Heart left ventricle (tissue), 16 donors: ENCODE measurements at regions not wholly inside any gene's neighbourhood (a gene's known extent, or its start where the extent isn't known, plus 50 kb on each side); places are given as distances from the start of the nearest gene placed in this dataset.
"Not testable (repeated sequence)": the region's sequence is repeated elsewhere in the genome, so short reads cannot be mapped to it uniquely, and the experiment has no call there.

Experiments used
- ATAC-seq, 4 donors: fragments of 200-7000 bp; cut with Tn5 transposase; one replicate each; pipeline ENCODE4 v1.9.1; 2020 to 2022; ENCODE audit warnings: moderate library complexity in 4 of 4, mild to moderate bottlenecking in 3 of 4, moderate number of reproducible peaks in 1 of 4
- DNase-seq, 5 donors: peaks; one replicate each; pipeline ENCODE4 v3.0.0-alpha.2; 2020
- H3K27ac ChIP-seq, 12 donors: fragments of 200-600 bp; sonication (generic) in 4 of 12; one replicate each; pipeline versions ENCODE4 v1.5.0 to v1.8.0; 2016 to 2022; ENCODE audit warnings: mild to moderate bottlenecking in 2 of 12
- H3K27me3 ChIP-seq, 9 donors: fragments of 200-600 bp; sonication (generic) in 2 of 9; one replicate each; pipeline versions ENCODE4 v1.5.1 to v1.8.0; 2016 to 2022; ENCODE audit warnings: mild to moderate bottlenecking in 3 of 9
- H3K36me3 ChIP-seq, 9 donors: fragments of 200-600 bp; sonication (generic) in 2 of 9; one replicate each; pipeline versions ENCODE4 v1.5.0 to v1.8.0; 2018 to 2022; ENCODE audit warnings: mild to moderate bottlenecking in 2 of 9
- H3K4me1 ChIP-seq, 12 donors: fragments of 200-600 bp; sonication (generic) in 4 of 12; one replicate each; pipeline versions ENCODE4 v1.5.0 to v1.8.0; 2016 to 2022; ENCODE audit warnings: mild to moderate bottlenecking in 3 of 12
- H3K4me3 ChIP-seq, 12 donors: fragments of 200-600 bp; sonication (generic) in 4 of 12; one replicate each; pipeline versions ENCODE4 v1.5.0 to v1.8.0; 2017 to 2022; ENCODE audit warnings: mild to moderate bottlenecking in 9 of 12, moderate library complexity in 4 of 12
- H3K9me3 ChIP-seq, 12 donors: fragments of 200-600 bp; sonication (generic) in 4 of 12; one replicate each; pipeline versions ENCODE4 v1.5.0 to v1.8.0; 2016 to 2022; ENCODE audit warnings: mild to moderate bottlenecking in 1 of 12
- POLR2A ChIP-seq, 2 donors: fragments of 450-650 bp; IDR thresholded peaks; one replicate each; pipeline ENCODE4 v1.6.1; 2017; ENCODE audit warnings: antibody characterized with exemption in 2 of 2, mild to moderate bottlenecking in 2 of 2, moderate library complexity in 2 of 2
- WGBS, 4 donors: extraction: QIAGEN DNeasy Blood & Tissue Kit in 2 of 4; methylation state at CpG; one replicate each; pipeline versions ENCODE4 v1.1.5 to v1.1.7; 2013 to 2018; 5-methylcytosine and 5-hydroxymethylcytosine counted together
- intact Hi-C, 10 donors: fragments of 100-400 bp; cut with DNase I; formaldehyde crosslinking; loops; one replicate each; pipeline versions ENCODE4 v1.11.1 to v1.14.2; 2022
- TF ChIP-seq, protein P1 (sequence below), 12 donors: fragments of 200-600 bp; sonication (generic) in 4 of 12; IDR thresholded peaks; one replicate each; pipeline versions ENCODE4 v1.5.0 to v1.8.0; 2018 to 2022; ENCODE audit warnings: antibody characterized with exemption in 12 of 12, mild to moderate bottlenecking in 5 of 12
- donor health status: ischemic (EF 13 %, LVEDD 7.1; RV severe dilation, severe dysfunction).
- donor health status: healthy with polysubstance abuse.
- donor health status: DM: no; HTN: yes; CAD: no.
- donor health status: DM: no; HTN: no; CAD: no.
- donor health status: ischemic (EF 25% LVEDD 6.9; RV normal size, moderate dysfunction).
- donor health status: ischemic (EF 25% LVEDD 5.7; RV mildly dilated, moderate dysfunction).
- donor health status: healthy.
- donor health status: DM: yes; HTN: yes; CAD: no.
- donor health status: ischemic (EF 35%, LVEDD 5.7; RV mildly dilated, moderate dysfunction).
- donor health status: nonischemic (EF 11% LVEDD 7.7; RV severe dilation, severe dysfunction).
- donor health status: DM: yes; HTN: yes; CAD: no.
- donor health status: PGD.
- donor health status: ischemic (EF 29% LVEDD 5.4; RV normal size, mild dysfunction).
- donor health status: nonischemic (EF 23%, LVEDD 6.1; RV moderate dilation, normal function).

DNA sequence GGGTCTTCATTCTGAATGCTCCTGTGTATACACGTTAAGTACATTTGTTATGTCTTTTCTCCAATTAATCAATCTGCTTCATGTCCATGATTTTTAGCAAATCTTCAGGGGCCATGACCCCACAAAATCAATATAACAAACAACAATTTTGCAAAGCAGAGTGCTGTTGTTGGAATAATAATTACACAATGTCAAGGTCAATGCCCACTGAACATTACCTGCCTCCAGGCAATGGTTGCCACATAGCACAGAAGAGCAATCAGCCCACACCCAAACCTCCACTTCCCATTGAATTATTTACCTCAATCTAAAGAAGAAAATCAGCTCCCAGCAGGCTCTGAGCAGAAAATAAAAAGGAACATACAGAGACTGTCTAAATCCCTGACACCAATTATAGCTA, 208.8 kb upstream of the USP9Y start:
- ATAC-seq (no peak), DNase-seq (no peak)
- Histone ChIP-seq H3K4me3 (no peak overlapping the region), H3K4me1 (no peaks in the 10 kb centered on the region), H3K36me3 (no peaks in the 10 kb centered on the region), H3K27ac (no peak overlapping the region), H3K27me3 (no peaks in the 10 kb centered on the region), H3K9me3 (no peaks in the 10 kb centered on the region)
- TF ChIP-seq, protein P1, sequence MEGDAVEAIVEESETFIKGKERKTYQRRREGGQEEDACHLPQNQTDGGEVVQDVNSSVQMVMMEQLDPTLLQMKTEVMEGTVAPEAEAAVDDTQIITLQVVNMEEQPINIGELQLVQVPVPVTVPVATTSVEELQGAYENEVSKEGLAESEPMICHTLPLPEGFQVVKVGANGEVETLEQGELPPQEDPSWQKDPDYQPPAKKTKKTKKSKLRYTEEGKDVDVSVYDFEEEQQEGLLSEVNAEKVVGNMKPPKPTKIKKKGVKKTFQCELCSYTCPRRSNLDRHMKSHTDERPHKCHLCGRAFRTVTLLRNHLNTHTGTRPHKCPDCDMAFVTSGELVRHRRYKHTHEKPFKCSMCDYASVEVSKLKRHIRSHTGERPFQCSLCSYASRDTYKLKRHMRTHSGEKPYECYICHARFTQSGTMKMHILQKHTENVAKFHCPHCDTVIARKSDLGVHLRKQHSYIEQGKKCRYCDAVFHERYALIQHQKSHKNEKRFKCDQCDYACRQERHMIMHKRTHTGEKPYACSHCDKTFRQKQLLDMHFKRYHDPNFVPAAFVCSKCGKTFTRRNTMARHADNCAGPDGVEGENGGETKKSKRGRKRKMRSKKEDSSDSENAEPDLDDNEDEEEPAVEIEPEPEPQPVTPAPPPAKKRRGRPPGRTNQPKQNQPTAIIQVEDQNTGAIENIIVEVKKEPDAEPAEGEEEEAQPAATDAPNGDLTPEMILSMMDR (IDR thresholded peaks at IDR 0.05): no peak
- TF ChIP-seq POLR2A (IDR thresholded peaks at IDR 0.05): no peak
- intact Hi-C loops: no loop called here
- 92 to 98% methylated on average over 1 of the region's 1 CpG; no CpG with 5 or more reads in 2 of the 4 donors for WGBS, 4 donors

DNA sequence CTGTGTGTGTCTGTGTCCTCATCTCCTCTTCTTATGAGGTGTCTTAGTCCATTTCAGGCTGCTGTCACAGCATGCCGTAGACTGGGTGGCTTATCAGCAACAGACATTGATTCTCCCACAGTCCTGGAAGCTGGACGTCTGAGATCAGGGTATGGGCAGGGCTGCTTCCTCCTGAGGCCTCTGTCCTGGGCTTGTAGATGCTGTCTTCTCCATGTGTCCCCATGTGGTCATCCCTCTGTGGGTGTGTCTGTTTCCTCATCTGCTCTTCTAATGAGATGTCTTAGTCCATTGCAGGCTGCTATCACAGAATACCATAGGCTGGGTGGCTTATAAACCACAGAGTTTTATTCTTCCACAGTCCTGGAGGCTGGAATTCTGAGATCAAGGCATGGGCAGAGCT, 205.0 kb upstream of the USP9Y start:
- DNase-seq (no peak), ATAC-seq (no peak)
- intact Hi-C loops: no loop called here
- Histone ChIP-seq H3K9me3 (no peaks in the 10 kb centered on the region), H3K4me3 (no peak overlapping the region), H3K36me3 (no peaks in the 10 kb centered on the region), H3K4me1 (no peaks in the 10 kb centered on the region), H3K27ac (no peak overlapping the region), H3K27me3 (no peaks in the 10 kb centered on the region)
- TF ChIP-seq POLR2A (IDR thresholded peaks at IDR 0.05): no peak
- TF ChIP-seq, protein P1 (IDR thresholded peaks at IDR 0.05): no peak
- 51 to 55% methylated on average over 2 of the region's 2 CpGs; no CpG with 5 or more reads in 2 of the 4 donors for WGBS, 4 donors

DNA sequence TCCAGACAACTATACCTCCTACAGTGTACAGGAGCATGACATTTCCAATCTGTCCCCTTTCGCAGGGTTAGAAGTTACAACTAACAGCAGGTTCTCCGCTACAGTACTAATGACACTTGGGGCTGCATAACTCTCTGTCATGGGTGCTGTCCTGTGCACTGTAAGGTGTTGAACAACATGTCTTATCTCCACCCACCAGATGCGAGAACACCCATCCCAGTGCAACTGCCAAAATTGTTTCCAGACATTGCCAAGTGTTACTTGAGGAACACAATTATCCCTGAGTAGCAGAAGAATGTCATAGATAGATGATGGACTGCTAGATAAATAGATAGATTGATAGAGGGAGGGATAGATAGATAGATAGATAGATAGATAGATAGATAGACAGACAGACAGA, 200.9 kb upstream of the USP9Y start:
- ATAC-seq (no peak), DNase-seq (no peak)
- Histone ChIP-seq H3K4me1 (no peaks in the 10 kb centered on the region), H3K27ac (no peak overlapping the region), H3K9me3 (no peaks in the 10 kb centered on the region), H3K4me3 (no peak overlapping the region), H3K36me3 (no peaks in the 10 kb centered on the region), H3K27me3 (no peaks in the 10 kb centered on the region)
- intact Hi-C loops: no loop called here
- TF ChIP-seq, protein P1 (IDR thresholded peaks at IDR 0.05): no peak
- no peak for TF ChIP-seq POLR2A (IDR thresholded peaks at IDR 0.05)
- WGBS, 4 donors: 60 to 80% methylated on average over 3 of the region's 3 CpGs; no CpG with 5 or more reads in 2 of the 4 donors

DNA sequence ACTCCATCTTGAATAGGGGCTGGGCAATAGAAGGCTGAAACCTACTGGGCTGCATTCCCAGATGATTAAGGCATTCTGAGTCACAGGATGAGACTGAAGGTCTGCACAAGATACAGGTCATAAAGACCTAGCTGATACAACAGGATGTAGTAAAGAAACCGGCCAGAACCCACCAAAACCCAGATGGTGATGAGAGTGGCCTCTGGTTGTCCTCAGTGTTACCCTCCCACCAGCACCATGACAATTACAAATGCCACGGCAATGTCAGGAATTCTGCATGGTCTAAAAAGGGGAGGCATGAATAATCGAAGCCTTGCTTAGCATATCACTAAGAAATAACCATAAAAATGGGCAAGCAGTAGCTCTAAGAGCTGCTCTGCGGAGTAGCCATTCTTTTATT, 197.0 kb upstream of the USP9Y start:
- ATAC-seq, H3K27ac ChIP-seq, DNase-seq, H3K4me1 ChIP-seq, intact Hi-C loops, H3K36me3 ChIP-seq, H3K27me3 ChIP-seq, H3K9me3 ChIP-seq, H3K4me3 ChIP-seq: not testable (repeated sequence)
- WGBS, 4 donors: 53 to 60% methylated on average over 4 of the region's 4 CpGs; no CpG with 5 or more reads in 2 of the 4 donors

DNA sequence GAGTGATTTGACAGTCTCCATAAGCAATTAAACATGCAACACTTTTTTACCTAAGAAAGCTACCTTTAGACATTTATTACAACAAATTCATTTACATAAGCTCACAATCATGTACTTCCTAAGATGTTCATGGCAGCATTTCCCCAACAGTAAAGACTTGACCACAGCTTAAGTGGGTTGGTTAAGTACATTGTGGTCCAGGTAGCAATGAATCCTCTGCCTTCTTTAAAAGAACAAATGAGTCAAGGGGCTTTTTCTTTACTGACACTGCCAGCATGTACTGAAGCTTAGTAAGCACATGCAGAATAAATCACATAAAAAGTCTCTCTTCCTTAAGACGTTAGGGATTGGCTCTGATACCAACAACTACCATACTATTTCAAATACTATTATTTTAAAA, 183.7 kb upstream of the USP9Y start:
- intact Hi-C loops: no loop called here
- DNase-seq (no peak), ATAC-seq (no peak)
- H3K27ac ChIP-seq: no peak overlapping the region
- H3K4me3 ChIP-seq: no peak overlapping the region
- TF ChIP-seq, protein P1 (IDR thresholded peaks at IDR 0.05): no peak
- TF ChIP-seq POLR2A (IDR thresholded peaks at IDR 0.05): no peak
- H3K9me3 ChIP-seq: no peaks in the 10 kb centered on the region
- no peaks in the 10 kb centered on the region for H3K4me1 ChIP-seq
- H3K27me3 ChIP-seq: no peaks in the 10 kb centered on the region
- no peaks in the 10 kb centered on the region for H3K36me3 ChIP-seq
- WGBS, 4 donors: 41 to 50% methylated on average over 1 of the region's 1 CpG; no CpG with 5 or more reads in 2 of the 4 donors
